ENCODE measurements at regions not wholly inside any gene's neighbourhood (a gene's known extent, or its start where the extent isn't known, plus 50 kb on each side); places are given as distances from the start of the nearest gene placed in this dataset.

- no peak for TF ChIP-seq NANOG (IDR thresholded peaks at IDR 0.05; ENCODE audit: insufficient read depth, low read depth, low read length, poor library complexity, severe bottlenecking)
- TF ChIP-seq CEBPB (IDR thresholded peaks at IDR 0.05; ENCODE audit: low read depth, low read length): no peak
- no peak for TF ChIP-seq NRF1 (IDR thresholded peaks at IDR 0.05; ENCODE audit: low read depth, low read length)
- TF ChIP-seq JUND (IDR thresholded peaks at IDR 0.05; ENCODE audit: low read length): no peak
- H3K27me3 ChIP-seq (replicated peaks in 1 of 4; ENCODE audit: control insufficient read depth in 3 of 4, extremely low read depth in 1 of 4, insufficient read depth in 3 of 4, low read length in 3 of 4): no peaks in the 10 kb centered on the region
- no peaks in the 10 kb centered on the region for H3K79me1 ChIP-seq (ENCODE audit: low read depth, low read length)
- POLR2A ChIA-PET (ENCODE audit: partially characterized antibody): no interaction called here
- H2BK12ac ChIP-seq (ENCODE audit: low read depth, low read length): no peak overlapping the region
- no peaks in the 10 kb centered on the region for H3K23me2 ChIP-seq (ENCODE audit: low read depth, low read length)
- no peak overlapping the region for H3K18ac ChIP-seq (ENCODE audit: extremely low read depth, low read length)
- CTCF ChIA-PET (ENCODE audit: partially characterized antibody): interaction anchor here (1.8 kb wide), 1 partner anchor 42 kb away, joined by 3 read pairs; no protein-coding TSS in a partner anchor
- H3K4ac ChIP-seq (replicated peaks; ENCODE audit: insufficient read length, low read depth, low read length): no peak overlapping the region
- no peaks in the 10 kb centered on the region; a peak in 1 of 4 replicates for H3K9me3 ChIP-seq (ENCODE audit: insufficient read depth in 2 of 2, low read depth in 1 of 2, low read length in 1 of 2)
- H2BK120ac ChIP-seq (replicated peaks; ENCODE audit: low read depth, low read length): no peak overlapping the region
- H3K4me1 ChIP-seq (replicated peaks in 1 of 4; ENCODE audit: control insufficient read depth in 3 of 4, insufficient read depth in 4 of 4, low read length in 3 of 4): no peaks in the 10 kb centered on the region
- no peak overlapping the region for H3K56ac ChIP-seq (replicated peaks; ENCODE audit: insufficient read length, low read depth, low read length)
- no peak for FAIRE-seq
- H4K91ac ChIP-seq (replicated peaks; ENCODE audit: insufficient read length, low read length): no peak overlapping the region
- H4K5ac ChIP-seq (ENCODE audit: insufficient read length, low read depth, low read length): no peak overlapping the region
- 96% methylated on average over 12 of the region's 12 CpGs; no CpG with 5 or more reads in 1 of the 2 experiments for WGBS, 2 experiments (ENCODE audit: extremely low coverage in 1 of 2, insufficient coverage in 1 of 2, insufficient read length in 1 of 2, insufficient replicate concordance in 2 of 2, low coverage in 1 of 2, low lambda C conversion rate in 2 of 2, missing lambda C conversion rate in 1 of 2)
- no peak overlapping the region for H2BK5ac ChIP-seq (ENCODE audit: low read depth, low read length)
- H4K20me1 ChIP-seq (replicated peaks in 1 of 2; ENCODE audit: control insufficient read depth in 1 of 2, insufficient read depth in 2 of 2, low read length in 2 of 2): no peaks in the 10 kb centered on the region
- H3K23ac ChIP-seq (ENCODE audit: insufficient read length): no peak overlapping the region
- H3K9ac ChIP-seq (replicated peaks in 1 of 4; ENCODE audit: extremely low read depth in 1 of 4, low read depth in 3 of 4, low read length in 3 of 4): no peak overlapping the region
- H3K27ac ChIP-seq (ENCODE audit: low read depth, low read length): no peak overlapping the region
- no peak overlapping the region for H2BK20ac ChIP-seq (ENCODE audit: low read length)
- no peaks in the 10 kb centered on the region for H3K36me3 ChIP-seq (ENCODE audit: control insufficient read depth in 2 of 4, insufficient read depth in 4 of 4, low read length in 3 of 4)
- no peak overlapping the region for H3K14ac ChIP-seq (ENCODE audit: insufficient read length)
- H3K4me2 ChIP-seq (ENCODE audit: insufficient read depth in 1 of 2, low read depth in 2 of 2, low read length in 2 of 2): no peak overlapping the region
- H3K79me2 ChIP-seq (ENCODE audit: control insufficient read depth in 1 of 2, insufficient read depth in 2 of 2, low read length in 2 of 2): no peaks in the 10 kb centered on the region
- no peak for DNase-seq (ENCODE audit: low read depth in 1 of 2, low spot score in 2 of 2)
- peak overlapping the region; percentile 51; the same call in 1 of the 2 replicates for H4K8ac ChIP-seq (ENCODE audit: extremely low read depth, insufficient read depth, low read length)
- H2BK15ac ChIP-seq (ENCODE audit: low read length): no peak overlapping the region
- H3K4me3 ChIP-seq (ENCODE audit: extremely low read depth in 1 of 4, insufficient read depth in 2 of 4, low read depth in 3 of 4, low read length in 4 of 4): no peak overlapping the region
- H2AFZ ChIP-seq (ENCODE audit: low read length): peak overlapping the region; percentile 76; the same call in 1 of the 2 replicates
- H2AK5ac ChIP-seq (ENCODE audit: low read depth, low read length): no peak overlapping the region
Observed at GRCh38 chr6:82298012-82298411, 50.5 kb upstream of the IBTK start.
